ENCODE measurements at regions not wholly inside any gene's neighbourhood (a gene's known extent, or its start where the extent isn't known, plus 50 kb on each side); places are given as distances from the start of the nearest gene placed in this dataset.

DNA sequence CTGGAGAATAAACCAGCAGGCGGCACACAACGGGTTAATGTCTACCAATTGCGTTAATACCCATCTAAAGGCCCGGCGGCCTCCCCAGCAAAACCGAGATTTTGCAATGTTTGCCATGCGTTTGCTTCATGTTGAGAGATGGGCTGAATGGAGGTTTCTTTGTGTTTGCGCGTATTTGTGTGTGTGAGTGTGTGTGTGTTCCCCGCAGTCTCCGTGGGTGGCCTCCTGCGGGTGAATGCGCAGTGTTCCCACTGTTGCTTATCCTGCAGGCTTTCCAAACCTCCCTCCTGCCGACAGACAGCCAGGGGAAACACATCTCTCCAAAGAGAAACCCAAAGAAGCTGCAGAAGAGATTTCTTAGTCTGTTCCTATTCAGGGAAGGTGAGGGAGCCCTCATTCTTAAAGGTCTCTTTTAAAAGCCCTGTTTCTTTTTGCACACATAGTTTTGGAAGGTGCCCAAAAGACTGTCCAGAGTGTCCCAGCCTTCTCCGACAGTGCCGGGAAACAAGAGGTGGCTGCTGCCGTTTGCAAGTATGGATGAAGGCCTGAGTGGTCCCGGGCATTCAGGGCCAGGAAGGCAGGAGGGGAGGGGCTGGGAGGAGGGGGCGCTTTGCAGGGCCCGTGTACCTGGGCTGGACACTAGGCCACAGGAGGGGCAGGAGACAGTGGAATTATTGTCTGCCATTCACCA, 103.8 kb upstream of the ERCC6L2 start:
- DNase-seq (ENCODE audit: low read depth), result no peak
- TF ChIP-seq, protein P1, sequence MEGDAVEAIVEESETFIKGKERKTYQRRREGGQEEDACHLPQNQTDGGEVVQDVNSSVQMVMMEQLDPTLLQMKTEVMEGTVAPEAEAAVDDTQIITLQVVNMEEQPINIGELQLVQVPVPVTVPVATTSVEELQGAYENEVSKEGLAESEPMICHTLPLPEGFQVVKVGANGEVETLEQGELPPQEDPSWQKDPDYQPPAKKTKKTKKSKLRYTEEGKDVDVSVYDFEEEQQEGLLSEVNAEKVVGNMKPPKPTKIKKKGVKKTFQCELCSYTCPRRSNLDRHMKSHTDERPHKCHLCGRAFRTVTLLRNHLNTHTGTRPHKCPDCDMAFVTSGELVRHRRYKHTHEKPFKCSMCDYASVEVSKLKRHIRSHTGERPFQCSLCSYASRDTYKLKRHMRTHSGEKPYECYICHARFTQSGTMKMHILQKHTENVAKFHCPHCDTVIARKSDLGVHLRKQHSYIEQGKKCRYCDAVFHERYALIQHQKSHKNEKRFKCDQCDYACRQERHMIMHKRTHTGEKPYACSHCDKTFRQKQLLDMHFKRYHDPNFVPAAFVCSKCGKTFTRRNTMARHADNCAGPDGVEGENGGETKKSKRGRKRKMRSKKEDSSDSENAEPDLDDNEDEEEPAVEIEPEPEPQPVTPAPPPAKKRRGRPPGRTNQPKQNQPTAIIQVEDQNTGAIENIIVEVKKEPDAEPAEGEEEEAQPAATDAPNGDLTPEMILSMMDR (conservative IDR thresholded peaks at IDR 0.05; ENCODE audit: low read depth, low read length), result no peak
- no peak overlapping the region for H3K4me3 ChIP-seq (ENCODE audit: low read depth, low read length)

DNA sequence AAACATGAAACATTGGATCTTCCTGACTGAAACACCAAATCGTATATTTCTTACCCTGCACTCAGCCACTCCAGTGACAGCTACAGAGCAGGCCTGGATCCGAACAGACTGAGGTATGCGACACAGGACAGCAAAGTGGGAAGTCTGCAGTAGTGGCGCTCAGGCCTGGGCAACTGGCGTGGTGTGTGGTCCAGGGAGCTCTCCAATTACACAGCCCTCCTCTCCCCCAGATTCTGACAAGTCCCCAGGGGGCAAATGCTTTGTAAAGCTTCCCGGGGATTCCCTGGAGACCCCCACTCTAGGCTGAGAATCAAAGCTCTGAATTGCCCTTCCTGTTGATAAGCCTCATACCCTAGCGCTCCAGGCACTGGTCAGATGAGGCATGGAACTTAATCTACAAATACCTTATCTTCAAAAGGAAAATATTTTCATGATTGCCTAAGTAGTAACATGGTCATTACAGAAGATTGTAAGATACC, 104.8 kb upstream of the ERCC6L2 start:
- DNase-seq (ENCODE audit: low read depth), result no peak
- TF ChIP-seq, protein P1 (conservative IDR thresholded peaks at IDR 0.05; ENCODE audit: low read depth, low read length), result no peak
- H3K4me3 ChIP-seq (ENCODE audit: low read depth, low read length), result no peak overlapping the region

DNA sequence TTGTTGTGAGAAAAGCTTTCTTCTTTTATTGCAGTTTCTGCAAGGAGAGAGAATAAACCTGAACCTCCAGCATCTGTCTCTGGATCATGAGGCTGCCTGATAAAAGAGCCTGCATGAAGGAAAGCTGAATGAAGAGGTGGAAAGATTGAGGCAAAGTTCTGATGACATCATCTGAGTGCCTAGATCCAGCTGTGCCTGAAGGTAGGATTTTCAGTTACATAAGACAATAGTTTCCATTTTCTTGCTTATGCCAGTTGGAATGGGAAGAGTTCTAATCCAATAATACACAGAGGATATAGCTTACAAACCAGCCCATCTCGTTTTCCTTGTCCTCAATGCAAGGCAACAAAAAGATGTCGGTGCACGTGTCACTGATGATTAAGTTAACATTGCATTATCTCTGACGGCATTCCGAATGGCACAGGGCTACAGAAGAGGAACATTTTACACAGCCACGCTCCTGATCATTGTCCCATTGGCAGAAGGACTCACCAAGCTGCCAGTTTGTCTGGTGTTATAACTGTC, 105.5 kb upstream of the ERCC6L2 start:
- no peak for DNase-seq (ENCODE audit: low read depth)
- TF ChIP-seq, protein P1 (conservative IDR thresholded peaks at IDR 0.05; ENCODE audit: low read depth, low read length), result no peak
- no peak overlapping the region for H3K4me3 ChIP-seq (ENCODE audit: low read depth, low read length)

DNA sequence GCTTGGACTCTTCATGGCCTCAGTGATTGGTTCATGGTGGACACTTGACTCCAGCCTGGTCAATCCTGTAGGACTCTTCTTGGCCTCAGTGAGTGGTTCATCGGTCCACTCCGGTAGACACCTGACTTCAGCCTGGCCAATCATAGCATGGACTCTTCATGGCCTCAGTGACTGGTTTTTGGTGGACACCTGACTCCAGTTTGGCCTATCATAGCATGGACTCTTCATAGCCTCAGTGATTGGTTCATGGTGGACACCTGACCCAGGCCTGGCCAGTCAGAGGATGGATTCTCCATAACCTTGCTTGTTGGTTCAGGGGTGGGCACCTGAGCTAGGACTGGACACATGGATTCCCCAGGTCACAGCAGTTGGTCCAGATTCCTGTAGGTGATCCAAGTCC, 106.0 kb upstream of the ERCC6L2 start:
- TF ChIP-seq, protein P1 (conservative IDR thresholded peaks at IDR 0.05; ENCODE audit: low read depth, low read length), result no peak
- H3K4me3 ChIP-seq (ENCODE audit: low read depth, low read length), result no peak overlapping the region
- no peak for DNase-seq (ENCODE audit: low read depth)

DNA sequence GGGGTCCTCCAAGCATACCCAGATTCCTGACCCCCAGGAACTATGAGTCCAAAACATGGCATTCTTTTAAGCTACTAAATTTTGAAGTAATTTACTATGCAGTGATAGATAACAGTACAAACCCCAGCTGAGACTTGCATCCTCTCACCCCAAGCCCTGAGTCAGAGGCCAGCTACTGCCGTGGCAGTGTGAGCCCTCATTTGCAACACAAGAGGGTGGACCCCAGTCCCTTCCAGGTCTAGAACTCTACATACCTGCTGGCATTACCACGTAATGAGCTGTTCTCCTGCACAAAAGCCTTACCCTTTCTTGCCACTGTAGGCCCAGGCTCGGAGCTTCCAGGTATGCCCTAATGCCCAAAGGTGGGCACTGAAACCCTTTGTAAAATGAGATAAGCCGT, 108.6 kb upstream of the ERCC6L2 start:
- TF ChIP-seq, protein P1 (conservative IDR thresholded peaks at IDR 0.05; ENCODE audit: low read depth, low read length), result no peak
- H3K4me3 ChIP-seq (ENCODE audit: low read depth, low read length), result no peak overlapping the region
- DNase-seq (ENCODE audit: low read depth), result no peak

DNA sequence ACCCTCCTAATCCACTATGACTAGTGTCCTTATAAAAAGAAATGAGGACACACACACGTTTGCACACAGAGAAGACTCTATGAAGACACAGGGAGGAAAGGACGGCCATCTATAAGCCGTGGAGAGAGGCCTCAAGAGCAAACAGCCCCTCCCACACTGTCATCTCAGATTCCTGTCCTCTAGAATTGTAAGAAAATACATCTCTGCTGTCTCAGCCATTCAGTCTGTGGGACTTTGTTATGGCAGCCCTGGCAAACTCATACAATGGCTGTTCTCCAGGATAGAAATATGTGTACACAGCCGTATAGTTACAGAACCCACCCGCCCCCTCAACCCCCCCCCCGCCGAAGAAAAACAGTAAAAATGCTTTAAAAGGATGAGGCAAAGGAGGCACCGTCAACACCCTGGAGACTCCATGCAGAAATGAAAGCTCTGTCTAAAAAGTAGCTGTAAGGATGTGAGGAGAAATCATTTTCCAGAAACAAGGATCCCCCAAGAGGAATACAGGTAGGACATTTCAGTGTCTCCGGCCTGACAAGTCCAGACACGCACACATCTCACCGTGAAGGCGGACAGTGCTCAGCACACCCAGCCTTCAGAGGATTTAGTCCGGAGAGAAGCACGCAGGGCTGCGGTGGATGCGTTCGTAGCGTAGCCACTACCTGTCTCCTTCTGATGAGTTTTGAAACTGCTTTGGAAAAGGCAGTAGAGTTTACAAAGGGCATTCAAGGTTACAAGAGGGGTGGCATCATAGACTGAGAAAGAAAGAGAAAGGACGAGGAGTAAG, 110.8 kb upstream of the ERCC6L2 start:
- DNase-seq (ENCODE audit: low read depth), result no peak
- H3K4me3 ChIP-seq (ENCODE audit: low read depth, low read length), result peak overlapping the region; percentile 34
- TF ChIP-seq, protein P1 (conservative IDR thresholded peaks at IDR 0.05; ENCODE audit: low read depth, low read length), result no peak
